H9 (cell line): ENCODE measurements at regions not wholly inside any gene's neighbourhood (a gene's known extent, or its start where the extent isn't known, plus 50 kb on each side); places are given as distances from the start of the nearest gene placed in this dataset.

ENCODE experiments used
- DNase-seq: peaks from one replicate; pipeline ENCODE4 v3.0.0-alpha.2; 2017
- H2AFZ ChIP-seq: one replicate; pipeline ENCODE4 v1.6.1; 2013; ENCODE audit warnings: mild to moderate bottlenecking, low read length, control low read depth, moderate library complexity
- H2AK5ac ChIP-seq: 2 replicates; pipeline ENCODE4 v1.6.1; 2013; ENCODE audit warnings: low read length, control low read depth, mixed read lengths; ENCODE audit not compliant: insufficient read length
- H2BK120ac ChIP-seq: one replicate; pipeline ENCODE4 v1.6.1; 2013; ENCODE audit warnings: low read depth, mild to moderate bottlenecking, low read length, control low read depth, inconsistent platforms; ENCODE audit not compliant: poor library complexity, severe bottlenecking
- H2BK12ac ChIP-seq: 2 replicates; pipeline ENCODE4 v1.6.1; 2013; ENCODE audit warnings: low read length, control low read depth, mixed read lengths, low read depth; ENCODE audit not compliant: insufficient read length
- H2BK15ac ChIP-seq: 2 replicates; pipeline ENCODE4 v1.6.1; 2013; ENCODE audit warnings: low read depth, low read length, control low read depth
- H2BK20ac ChIP-seq: one replicate; pipeline ENCODE4 v1.6.1; 2013; ENCODE audit warnings: low read depth, mild to moderate bottlenecking, low read length, control low read depth, inconsistent platforms; ENCODE audit not compliant: poor library complexity, severe bottlenecking
- H2BK5ac ChIP-seq: 2 replicates; pipeline ENCODE4 v1.6.1; 2013; ENCODE audit warnings: low read length, control low read depth, mixed read lengths; ENCODE audit not compliant: insufficient read length
- H3K14ac ChIP-seq: 2 replicates; pipeline ENCODE4 v1.6.1; 2013; ENCODE audit warnings: low read length, control low read depth; ENCODE audit not compliant: insufficient read depth
- H3K18ac ChIP-seq: 2 replicates; pipeline ENCODE4 v1.6.1; 2013; ENCODE audit warnings: low read depth, mild to moderate bottlenecking, mixed read lengths, low read length, control low read depth; ENCODE audit not compliant: insufficient read length
- H3K23ac ChIP-seq: 2 replicates; pipeline ENCODE4 v1.6.1; 2013; ENCODE audit warnings: low read length, control low read depth, mixed read lengths, low read depth; ENCODE audit not compliant: insufficient read length
- H3K23me2 ChIP-seq: 2 replicates; pipeline ENCODE4 v1.6.1; 2013; ENCODE audit warnings: low read depth, mild to moderate bottlenecking, mixed read lengths, low read length, control low read depth; ENCODE audit not compliant: insufficient read length, poor library complexity, severe bottlenecking
- H3K27ac ChIP-seq: 2 replicates; pipeline ENCODE4 v1.5.1; 2013; ENCODE audit warnings: low read length, control low read depth, mixed read lengths, low read depth; ENCODE audit not compliant: insufficient read length
- H3K27me3 ChIP-seq: 2 replicates; pipeline ENCODE4 v1.6.1; 2013; ENCODE audit warnings: low read length, control low read depth, inconsistent platforms; ENCODE audit not compliant: insufficient read depth
- H3K4ac ChIP-seq: 2 replicates; pipeline ENCODE4 v1.6.1; 2013; ENCODE audit warnings: low read depth, mild to moderate bottlenecking, control low read depth, inconsistent platforms, low read length, moderate library complexity
- H3K4me1 ChIP-seq: 2 replicates; pipeline ENCODE4 v1.6.1; 2013; ENCODE audit warnings: low read length, control low read depth, inconsistent platforms; ENCODE audit not compliant: insufficient read depth
- H3K4me2 ChIP-seq: 2 replicates; pipeline ENCODE4 v1.6.1; 2013; ENCODE audit warnings: low read length, control low read depth, mixed read lengths; ENCODE audit not compliant: insufficient read length, insufficient read depth
- H3K56ac ChIP-seq: 2 replicates; pipeline ENCODE4 v1.6.1; 2013; ENCODE audit warnings: low read depth, mild to moderate bottlenecking, mixed read lengths, low read length, control low read depth; ENCODE audit not compliant: insufficient read length
- H3K79me1 ChIP-seq: 2 replicates; pipeline ENCODE4 v1.6.1; 2013; ENCODE audit warnings: low read depth, mild to moderate bottlenecking, moderate library complexity, low read length, control low read depth, inconsistent platforms; ENCODE audit not compliant: insufficient read depth, poor library complexity, severe bottlenecking
- H3K79me2 ChIP-seq: 2 replicates; pipeline ENCODE4 v1.6.1; 2013; ENCODE audit warnings: low read length, control low read depth, inconsistent platforms; ENCODE audit not compliant: insufficient read depth
- H3K9ac ChIP-seq: 2 replicates; pipeline ENCODE4 v1.6.1; 2013; ENCODE audit warnings: low read length, control low read depth, mixed read lengths; ENCODE audit not compliant: insufficient read length; ENCODE audit errors: extremely low read depth
- H3K9me3 ChIP-seq: one replicate; pipeline ENCODE4 v1.6.1; 2013; ENCODE audit warnings: low read depth, low read length, inconsistent platforms; ENCODE audit not compliant: control insufficient read depth
- H3T11ph ChIP-seq: one replicate; pipeline ENCODE4 v1.6.1; 2013; ENCODE audit warnings: mild to moderate bottlenecking, low read length, control low read depth, inconsistent platforms
- H4K20me1 ChIP-seq: one replicate; pipeline ENCODE4 v1.6.1; 2013; ENCODE audit not compliant: control insufficient read depth, insufficient read length, insufficient read depth
- H4K5ac ChIP-seq: 2 replicates; pipeline ENCODE4 v1.6.1; 2013; ENCODE audit warnings: low read depth, mild to moderate bottlenecking, mixed read lengths, low read length, control low read depth; ENCODE audit not compliant: insufficient read length
- H4K8ac ChIP-seq: replicated peaks from 2 replicates; pipeline ENCODE4 v1.6.1; 2013; ENCODE audit warnings: low read length, control low read depth, mixed read lengths, low read depth; ENCODE audit not compliant: insufficient read length
- H4K91ac ChIP-seq: 2 replicates; pipeline ENCODE4 v1.6.1; 2013; ENCODE audit warnings: low read depth, mild to moderate bottlenecking, moderate library complexity, mixed read lengths, low read length, control low read depth; ENCODE audit not compliant: insufficient read length
- H3K27ac Mint-ChIP-seq, 3 experiments: 2 replicates in 2 of 3; 3 replicates in 1 of 3; pipeline ENCODE4 v1.8.0; 2020 to 2021; ENCODE audit warnings: mixed read lengths in 3 of 3, mild to moderate bottlenecking in 1 of 3, moderate library complexity in 1 of 3
- H3K27me3 Mint-ChIP-seq: 2 replicates; pipeline ENCODE4 v1.8.0; 2021; ENCODE audit warnings: low read depth, mild to moderate bottlenecking, moderate library complexity, mixed read lengths
- H3K36me3 Mint-ChIP-seq, 3 experiments: 2 replicates in 2 of 3; 3 replicates in 1 of 3; pipeline ENCODE4 v1.8.0; 2020 to 2021; ENCODE audit warnings: low read depth in 3 of 3, mixed read lengths in 3 of 3; ENCODE audit not compliant: insufficient read depth in 1 of 3
- H3K4me1 Mint-ChIP-seq, 2 experiments: 2 replicates each; pipeline ENCODE4 v1.8.0; 2020; ENCODE audit warnings: mixed read lengths in 2 of 2
- H3K4me3 Mint-ChIP-seq, 2 experiments: 2 replicates in 1 of 2; 3 replicates in 1 of 2; pipeline ENCODE4 v1.8.0; 2020 to 2021; ENCODE audit warnings: mild to moderate bottlenecking in 2 of 2, mixed read lengths in 2 of 2, moderate library complexity in 1 of 2
- H3K9me3 Mint-ChIP-seq, 2 experiments: 2 replicates in 1 of 2; 3 replicates in 1 of 2; pipeline ENCODE4 v1.8.0; 2020; ENCODE audit warnings: mild to moderate bottlenecking in 2 of 2, mixed read lengths in 2 of 2, moderate library complexity in 1 of 2
- WGBS: extraction: QIAGEN DNeasy Blood & Tissue Kit; methylation state at CpG from one replicate; pipeline ENCODE4 v1.1.7; 2013; ENCODE audit warnings: missing lambda C conversion rate, low lambda C conversion rate, mixed read lengths; ENCODE audit not compliant: insufficient read length; ENCODE audit errors: extremely low coverage; 5-methylcytosine and 5-hydroxymethylcytosine counted together
- TF ChIP-seq, protein P1 (sequence below): fragments of 200-600 bp; sonication (generic); conservative IDR thresholded peaks from 3 replicates; pipeline ENCODE4 v1.8.0; 2021; ENCODE audit warnings: antibody characterized with exemption, mild to moderate bottlenecking

DNA sequence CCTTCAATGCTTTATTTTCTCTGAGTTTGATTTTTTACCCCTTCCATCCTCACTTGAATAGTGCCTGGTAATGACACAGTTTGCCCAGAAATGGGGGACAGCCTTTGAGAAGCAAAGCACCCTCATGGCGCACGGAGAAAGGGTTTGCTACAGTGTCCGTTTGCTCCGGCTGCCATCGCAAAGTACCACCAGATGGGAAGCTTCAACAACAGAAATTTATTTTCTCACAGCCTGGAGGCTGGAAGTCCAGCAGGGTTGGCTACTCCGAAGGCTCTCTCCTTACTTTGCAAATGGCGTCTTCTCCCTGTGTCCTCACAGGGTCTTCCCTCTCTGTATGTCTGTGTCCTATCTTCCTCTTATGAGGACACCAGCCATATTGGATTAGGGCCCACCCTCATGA lies 327.7 kb upstream of the KAZN start:
- no peaks in the 10 kb centered on the region for H3K27me3 ChIP-seq
- no peak overlapping the region for H3K27ac ChIP-seq
- no peak overlapping the region for H4K8ac ChIP-seq
- Mint-ChIP-seq H3K27ac (no peak overlapping the region), H3K4me3 (no peak overlapping the region), H3K36me3 (0 out of 7 replicates have a peak, but pooled peaks cover 0 to 4% (median 2%) of the 10 kb centered on the region in 3 experiments), H3K9me3 (peaks cover 3 to 5% of the 10 kb centered on the region in 2 experiments; a peak in 2 of 5 replicates), H3K4me1 (peaks cover 6 to 7% of the 10 kb centered on the region in 2 experiments; a peak in 3 of 4 replicates), H3K27me3 (no peaks in the 10 kb centered on the region)
- no peak overlapping the region for H3K4ac ChIP-seq
- DNase-seq, result no peak
- no peaks in the 10 kb centered on the region for H3K79me2 ChIP-seq
- H3K23ac ChIP-seq, result no peak overlapping the region
- H2BK20ac ChIP-seq, result no peak overlapping the region
- H3K18ac ChIP-seq, result no peak overlapping the region
- H3T11ph ChIP-seq, result no peak overlapping the region
- H2AK5ac ChIP-seq, result no peak overlapping the region
- no peak overlapping the region for H3K14ac ChIP-seq
- no peaks in the 10 kb centered on the region for H3K79me1 ChIP-seq
- TF ChIP-seq, protein P1, sequence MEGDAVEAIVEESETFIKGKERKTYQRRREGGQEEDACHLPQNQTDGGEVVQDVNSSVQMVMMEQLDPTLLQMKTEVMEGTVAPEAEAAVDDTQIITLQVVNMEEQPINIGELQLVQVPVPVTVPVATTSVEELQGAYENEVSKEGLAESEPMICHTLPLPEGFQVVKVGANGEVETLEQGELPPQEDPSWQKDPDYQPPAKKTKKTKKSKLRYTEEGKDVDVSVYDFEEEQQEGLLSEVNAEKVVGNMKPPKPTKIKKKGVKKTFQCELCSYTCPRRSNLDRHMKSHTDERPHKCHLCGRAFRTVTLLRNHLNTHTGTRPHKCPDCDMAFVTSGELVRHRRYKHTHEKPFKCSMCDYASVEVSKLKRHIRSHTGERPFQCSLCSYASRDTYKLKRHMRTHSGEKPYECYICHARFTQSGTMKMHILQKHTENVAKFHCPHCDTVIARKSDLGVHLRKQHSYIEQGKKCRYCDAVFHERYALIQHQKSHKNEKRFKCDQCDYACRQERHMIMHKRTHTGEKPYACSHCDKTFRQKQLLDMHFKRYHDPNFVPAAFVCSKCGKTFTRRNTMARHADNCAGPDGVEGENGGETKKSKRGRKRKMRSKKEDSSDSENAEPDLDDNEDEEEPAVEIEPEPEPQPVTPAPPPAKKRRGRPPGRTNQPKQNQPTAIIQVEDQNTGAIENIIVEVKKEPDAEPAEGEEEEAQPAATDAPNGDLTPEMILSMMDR, result no peak
- no peak overlapping the region for H3K4me2 ChIP-seq
- H2BK12ac ChIP-seq, result no peak overlapping the region
- no peak overlapping the region for H4K5ac ChIP-seq
- H4K91ac ChIP-seq, result no peak overlapping the region
- no peaks in the 10 kb centered on the region for H3K9me3 ChIP-seq
- H3K23me2 ChIP-seq, result no peaks in the 10 kb centered on the region
- H4K20me1 ChIP-seq, result no peaks in the 10 kb centered on the region
- H2BK5ac ChIP-seq, result no peak overlapping the region
- H2AFZ ChIP-seq, result no peak overlapping the region
- H2BK15ac ChIP-seq, result no peak overlapping the region
- WGBS, result no CpG with 5 or more reads among the region's 7 CpGs
- H3K4me1 ChIP-seq, result peaks cover 3% of the 10 kb centered on the region; the same call in 1 of the 2 replicates
- no peak overlapping the region for H2BK120ac ChIP-seq
- H3K9ac ChIP-seq, result no peak overlapping the region
- H3K56ac ChIP-seq, result no peak overlapping the region
